ENCODE measurements at regions not wholly inside any gene's neighbourhood (a gene's known extent, or its start where the extent isn't known, plus 50 kb on each side); places are given as distances from the start of the nearest gene placed in this dataset.

GRCh38 chr2:70036290-70036689, 51.0 kb upstream of the PCBP1 start:
- Histone ChIP-seq H3K27ac (no peak overlapping the region), H3K27me3 (ENCODE audit: insufficient read depth, low read depth, severe bottlenecking) (no peaks in the 10 kb centered on the region), H3K4me3 (ENCODE audit: low read depth, low read length) (no peak overlapping the region), H3K9me3 (ENCODE audit: severe bottlenecking) (no peaks in the 10 kb centered on the region), H3K36me3 (peaks cover 11% of the 10 kb centered on the region)
- DNase-seq = no peak
- TF ChIP-seq, protein P1, sequence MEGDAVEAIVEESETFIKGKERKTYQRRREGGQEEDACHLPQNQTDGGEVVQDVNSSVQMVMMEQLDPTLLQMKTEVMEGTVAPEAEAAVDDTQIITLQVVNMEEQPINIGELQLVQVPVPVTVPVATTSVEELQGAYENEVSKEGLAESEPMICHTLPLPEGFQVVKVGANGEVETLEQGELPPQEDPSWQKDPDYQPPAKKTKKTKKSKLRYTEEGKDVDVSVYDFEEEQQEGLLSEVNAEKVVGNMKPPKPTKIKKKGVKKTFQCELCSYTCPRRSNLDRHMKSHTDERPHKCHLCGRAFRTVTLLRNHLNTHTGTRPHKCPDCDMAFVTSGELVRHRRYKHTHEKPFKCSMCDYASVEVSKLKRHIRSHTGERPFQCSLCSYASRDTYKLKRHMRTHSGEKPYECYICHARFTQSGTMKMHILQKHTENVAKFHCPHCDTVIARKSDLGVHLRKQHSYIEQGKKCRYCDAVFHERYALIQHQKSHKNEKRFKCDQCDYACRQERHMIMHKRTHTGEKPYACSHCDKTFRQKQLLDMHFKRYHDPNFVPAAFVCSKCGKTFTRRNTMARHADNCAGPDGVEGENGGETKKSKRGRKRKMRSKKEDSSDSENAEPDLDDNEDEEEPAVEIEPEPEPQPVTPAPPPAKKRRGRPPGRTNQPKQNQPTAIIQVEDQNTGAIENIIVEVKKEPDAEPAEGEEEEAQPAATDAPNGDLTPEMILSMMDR (IDR thresholded peaks at IDR 0.05; ENCODE audit: low read depth, low read length) = no peak

DNA sequence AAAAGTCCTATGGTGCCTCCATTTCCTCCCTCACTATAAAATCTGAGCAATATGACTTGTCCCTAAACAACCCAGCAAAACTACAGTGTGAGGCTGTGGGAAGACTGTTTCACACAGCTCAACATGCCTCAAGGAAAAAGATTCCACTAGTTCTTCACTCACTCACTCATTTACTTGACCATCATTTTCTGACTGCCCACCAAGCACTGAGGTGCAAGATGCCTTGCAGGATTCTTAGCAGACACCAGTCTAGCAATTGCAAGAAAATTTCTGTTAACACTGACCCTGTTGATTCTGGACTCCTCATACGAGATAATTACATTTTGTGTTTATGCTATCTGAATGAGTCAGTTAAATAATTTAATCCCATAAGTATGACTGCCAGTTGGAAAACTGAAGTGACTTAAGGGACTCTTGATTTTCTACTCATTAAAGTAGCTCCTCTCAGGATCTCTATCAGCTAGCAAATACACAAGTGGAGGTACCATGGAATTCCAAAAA, 51.9 kb upstream of the PCBP1 start:
- Histone ChIP-seq H3K4me3 (ENCODE audit: low read depth, low read length) (no peak overlapping the region), H3K9me3 (ENCODE audit: severe bottlenecking) (no peaks in the 10 kb centered on the region), H3K36me3 (peaks cover 18% of the 10 kb centered on the region), H3K27ac (no peak overlapping the region), H3K27me3 (ENCODE audit: insufficient read depth, low read depth, severe bottlenecking) (no peaks in the 10 kb centered on the region)
- DNase-seq = no peak
- TF ChIP-seq, protein P1 (IDR thresholded peaks at IDR 0.05; ENCODE audit: low read depth, low read length) = no peak

DNA sequence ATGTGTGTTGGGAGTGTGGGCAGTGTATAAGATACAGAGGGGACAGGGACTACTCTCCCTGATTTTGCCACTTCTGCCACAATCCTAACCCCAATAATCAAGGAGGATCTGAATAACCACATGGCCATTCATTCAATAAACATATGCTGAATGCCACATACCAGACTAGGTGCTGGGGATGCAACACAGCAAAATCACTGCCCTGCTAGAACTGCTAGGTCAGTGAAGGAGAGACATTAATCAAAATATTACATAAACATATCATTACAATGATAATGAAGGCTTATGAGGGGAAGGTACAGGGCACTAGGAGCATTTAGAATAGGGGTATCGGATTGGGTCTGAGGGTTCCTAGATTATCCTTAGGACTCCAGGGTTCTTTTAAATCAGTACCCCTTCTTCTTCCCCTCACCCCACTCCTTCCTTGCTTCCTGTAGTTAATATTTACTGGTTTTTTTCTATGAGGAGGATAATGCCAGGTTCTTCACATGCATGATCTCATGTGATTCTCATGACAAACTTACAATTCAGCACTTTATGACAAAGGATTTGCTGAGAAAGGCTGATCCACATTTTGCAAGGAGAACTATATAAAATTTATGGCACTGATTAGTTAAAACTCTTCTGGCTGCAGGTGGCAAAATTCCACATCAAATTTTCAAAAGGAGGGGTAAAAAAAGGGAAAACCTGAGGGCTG, 56.4 kb upstream of the PCBP1 start:
- Histone ChIP-seq H3K36me3 (peaks cover 19% of the 10 kb centered on the region), H3K9me3 (ENCODE audit: severe bottlenecking) (no peaks in the 10 kb centered on the region), H3K27me3 (ENCODE audit: insufficient read depth, low read depth, severe bottlenecking) (no peaks in the 10 kb centered on the region), H3K4me3 (ENCODE audit: low read depth, low read length) (no peak overlapping the region), H3K27ac (no peak overlapping the region)
- DNase-seq = no peak
- TF ChIP-seq, protein P1 (IDR thresholded peaks at IDR 0.05; ENCODE audit: low read depth, low read length) = no peak

DNA sequence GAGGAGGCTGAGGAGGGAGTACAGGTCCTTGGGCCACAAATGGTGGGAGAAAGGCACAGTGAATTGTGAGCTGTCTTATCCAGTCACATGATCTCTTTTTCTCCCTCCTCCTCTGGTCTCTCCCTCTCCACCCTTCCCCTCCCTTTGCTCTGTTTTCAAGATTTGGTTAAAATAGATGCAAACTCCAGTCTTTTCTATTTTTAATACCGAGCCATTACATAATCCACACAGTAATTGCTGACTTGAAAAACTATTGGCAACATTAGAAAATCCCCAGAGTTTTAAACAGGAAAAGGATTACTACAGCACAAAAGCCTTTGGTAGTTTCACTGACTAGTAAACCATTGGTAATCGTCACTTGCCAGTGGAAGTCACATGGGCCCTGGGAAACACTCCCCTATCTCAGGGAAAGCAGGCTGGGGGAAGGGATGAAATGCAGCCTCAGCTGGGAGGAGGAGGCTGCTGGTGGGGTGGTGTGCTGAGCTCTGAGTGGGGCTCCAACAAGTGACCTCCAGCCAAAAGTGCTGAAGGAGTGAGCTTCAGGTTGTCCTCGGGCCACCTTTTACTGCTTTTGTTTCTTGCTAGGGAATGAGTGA, 57.4 kb upstream of the PCBP1 start:
- peak overlapping the region; percentile 12 for H3K27ac ChIP-seq
- TF ChIP-seq, protein P1 (IDR thresholded peaks at IDR 0.05; ENCODE audit: low read depth, low read length) = no peak
- no peaks in the 10 kb centered on the region for H3K9me3 ChIP-seq (ENCODE audit: severe bottlenecking)
- no peaks in the 10 kb centered on the region for H3K27me3 ChIP-seq (ENCODE audit: insufficient read depth, low read depth, severe bottlenecking)
- H3K4me3 ChIP-seq (ENCODE audit: low read depth, low read length) = no peak overlapping the region
- peaks cover 21% of the 10 kb centered on the region for H3K36me3 ChIP-seq
- DNase-seq = peak; percentile 53

DNA sequence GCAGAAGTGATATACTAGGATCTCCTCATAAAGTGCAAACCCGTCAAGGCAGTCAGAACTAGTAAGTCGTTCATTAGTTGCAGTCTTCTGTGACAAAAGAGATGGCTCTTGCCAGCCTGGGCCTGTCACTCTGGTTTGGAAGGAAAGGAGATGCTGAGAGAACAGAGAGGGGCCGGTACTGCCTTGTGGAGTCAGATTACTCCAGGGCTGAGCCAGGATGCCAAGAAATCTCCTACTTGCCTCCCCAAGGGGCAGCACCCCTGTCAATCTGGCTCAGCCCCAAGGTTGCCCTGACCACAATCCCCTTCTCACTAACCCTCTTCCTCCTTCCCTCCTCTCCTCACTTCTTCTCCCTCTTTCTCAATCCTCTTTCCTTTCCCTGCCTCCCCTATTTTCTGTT, 62.9 kb upstream of the ASPRV1 start:
- TF ChIP-seq, protein P1 (IDR thresholded peaks at IDR 0.05; ENCODE audit: low read depth, low read length) = no peak
- H3K4me3 ChIP-seq (ENCODE audit: low read depth, low read length) = no peak overlapping the region
- H3K36me3 ChIP-seq = peaks cover 13% of the 10 kb centered on the region; the same call in 1 of the 2 replicates
- DNase-seq = no peak
- no peaks in the 10 kb centered on the region for H3K27me3 ChIP-seq (ENCODE audit: insufficient read depth, low read depth, severe bottlenecking)
- H3K27ac ChIP-seq = no peak overlapping the region
- H3K9me3 ChIP-seq (ENCODE audit: severe bottlenecking) = no peaks in the 10 kb centered on the region

Data from WERI-Rb-1 (cell line).